IMR-90 (cell line): ENCODE measurements at regions not wholly inside any gene's neighbourhood (a gene's known extent, or its start where the extent isn't known, plus 50 kb on each side); places are given as distances from the start of the nearest gene placed in this dataset.

Experiments used
- ATAC-seq: fragments of 200-7000 bp; cut with Tn5 transposase; 2 replicates; pipeline ENCODE4 v1.9.1; 2020; ENCODE audit warnings: low read depth, mild to moderate bottlenecking, moderate library complexity
- BruUV-seq: library from RNA; stranded (reverse); fragments of 400-500 nt; replicated peaks from 2 replicates; lab custom pipeline; 2021; lab: Mats Ljungman, UMichigan
- CTCF ChIA-PET: fragments of 300-600 bp; formaldehyde crosslinking; extraction: SDS; loops from one replicate; lab custom pipeline; 2021; ENCODE audit warnings: antibody characterized with exemption; lab: Yijun Ruan, JAX
- POLR2A ChIA-PET: fragments of 300-600 bp; sonication (Branson Sonifier 250); formaldehyde crosslinking; loops from one replicate; lab custom pipeline; 2022; ENCODE audit warnings: antibody characterized with exemption; ENCODE audit not compliant: unreplicated experiment; lab: Charles Lee
- DNase-seq: peaks from one replicate; pipeline ENCODE4 v3.0.0; 2013
- H2AFZ ChIP-seq: replicated peaks from 2 replicates; pipeline ENCODE3; 2013; ENCODE audit warnings: low read length, mild to moderate bottlenecking; ENCODE audit not compliant: poor library complexity
- H2AK5ac ChIP-seq: 2 replicates; pipeline ENCODE4 v1.6.1; 2013; ENCODE audit warnings: low read depth, low read length, inconsistent platforms
- H2AK9ac ChIP-seq: replicated peaks from 2 replicates; pipeline ENCODE3; 2013; ENCODE audit warnings: mild to moderate bottlenecking, low read depth, low read length, moderate library complexity; ENCODE audit not compliant: poor library complexity
- H2BK120ac ChIP-seq: 2 replicates; pipeline ENCODE4 v1.6.1; 2013; ENCODE audit warnings: low read depth, low read length, inconsistent platforms
- H2BK15ac ChIP-seq: 3 replicates; pipeline ENCODE4 v1.6.1; 2013; ENCODE audit warnings: low read depth, low read length, inconsistent platforms
- H2BK20ac ChIP-seq: 2 replicates; pipeline ENCODE4 v1.6.1; 2013; ENCODE audit warnings: low read depth, mild to moderate bottlenecking, inconsistent platforms, low read length, moderate library complexity
- H2BK5ac ChIP-seq: 2 replicates; pipeline ENCODE4 v1.6.1; 2013; ENCODE audit warnings: mild to moderate bottlenecking, low read depth, low read length, inconsistent platforms; ENCODE audit not compliant: poor library complexity, severe bottlenecking
- H3K14ac ChIP-seq: replicated peaks from 2 replicates; pipeline ENCODE4 v1.6.1; 2013; ENCODE audit warnings: low read depth, low read length, inconsistent platforms
- H3K18ac ChIP-seq: 2 replicates; pipeline ENCODE4 v1.6.1; 2013; ENCODE audit warnings: low read depth, low read length, control low read depth
- H3K23ac ChIP-seq: 2 replicates; pipeline ENCODE4 v1.6.1; 2013; ENCODE audit warnings: low read depth, low read length, inconsistent platforms
- H3K27ac ChIP-seq: 2 replicates; pipeline ENCODE4 v1.5.1; 2013; ENCODE audit warnings: mild to moderate bottlenecking, control low read depth, low read length; ENCODE audit not compliant: insufficient read depth
- H3K27me3 ChIP-seq: 2 replicates; pipeline ENCODE4 v1.6.1; 2013; ENCODE audit warnings: low read length; ENCODE audit not compliant: control insufficient read depth, insufficient read depth
- H3K36me3 ChIP-seq: 2 replicates; pipeline ENCODE4 v1.6.1; 2013; ENCODE audit warnings: low read length, mixed read lengths; ENCODE audit not compliant: control insufficient read depth, insufficient read depth
- H3K4ac ChIP-seq: 2 replicates; pipeline ENCODE4 v1.6.1; 2013; ENCODE audit warnings: low read depth, low read length, inconsistent platforms
- H3K4me1 ChIP-seq: 2 replicates; pipeline ENCODE4 v1.6.1; 2013; ENCODE audit warnings: low read length, mixed read lengths; ENCODE audit not compliant: control insufficient read depth, insufficient read depth
- H3K4me2 ChIP-seq: 2 replicates; pipeline ENCODE4 v1.6.1; 2013; ENCODE audit warnings: low read depth, mild to moderate bottlenecking, control low read depth, low read length, moderate library complexity
- H3K4me3 ChIP-seq: 2 replicates; pipeline ENCODE4 v1.5.1; 2013; ENCODE audit warnings: low read depth, mild to moderate bottlenecking, control low read depth, low read length, moderate library complexity; ENCODE audit not compliant: insufficient read depth
- H3K56ac ChIP-seq: 2 replicates; pipeline ENCODE4 v1.6.1; 2013; ENCODE audit warnings: low read length, inconsistent platforms; ENCODE audit not compliant: insufficient read depth; ENCODE audit errors: extremely low read depth
- H3K79me1 ChIP-seq, 2 experiments: 2 replicates each; pipeline ENCODE4 v1.6.1; 2013; ENCODE audit warnings: low read length in 2 of 2, inconsistent platforms in 1 of 2, low read depth in 1 of 2
- H3K9ac ChIP-seq: 2 replicates; pipeline ENCODE4 v1.6.1; 2013; ENCODE audit warnings: low read depth, low read length, control low read depth
- H3K9me1 ChIP-seq: 2 replicates; pipeline ENCODE4 v1.6.1; 2013; ENCODE audit warnings: low read length, inconsistent platforms; ENCODE audit not compliant: insufficient read depth
- H3K9me3 ChIP-seq: 2 replicates; pipeline ENCODE4 v1.6.1; 2013; ENCODE audit warnings: low read length; ENCODE audit not compliant: control insufficient read depth, insufficient read depth
- H4K20me1 ChIP-seq: 2 replicates; pipeline ENCODE4 v1.6.1; 2013; ENCODE audit warnings: low read length, inconsistent platforms; ENCODE audit not compliant: insufficient read depth
- H4K5ac ChIP-seq: 2 replicates; pipeline ENCODE4 v1.6.1; 2013; ENCODE audit warnings: mild to moderate bottlenecking, low read depth, low read length, control low read depth
- H4K8ac ChIP-seq, 2 experiments: 2 replicates each; pipeline ENCODE4 v1.6.1; 2013; ENCODE audit warnings: low read depth in 2 of 2, low read length in 2 of 2, control low read depth in 1 of 2, inconsistent platforms in 1 of 2
- H4K91ac ChIP-seq: 2 replicates; pipeline ENCODE4 v1.6.1; 2013; ENCODE audit warnings: low read depth, low read length, inconsistent platforms; ENCODE audit not compliant: insufficient read depth
- BHLHE40 ChIP-seq: fragments of 150-350 bp; IDR thresholded peaks from 2 replicates; pipeline ENCODE4 v1.6.1; 2016; ENCODE audit warnings: mild to moderate bottlenecking, low read depth, low read length
- CEBPB ChIP-seq: IDR thresholded peaks from 2 replicates; pipeline ENCODE4 v1.6.1; 2012; ENCODE audit warnings: low read depth, low read length, improper control_type of control experiment
- CHD1 ChIP-seq: IDR thresholded peaks from 2 replicates; pipeline ENCODE4 v1.6.1; 2012; ENCODE audit warnings: low read depth, low read length, improper control_type of control experiment
- CTCF ChIP-seq: conservative IDR thresholded peaks from 2 replicates; pipeline ENCODE4 v1.5.1; 2012; ENCODE audit warnings: mild to moderate bottlenecking, low read depth, low read length, improper control_type of control experiment
- ELK1 ChIP-seq: fragments of 150-350 bp; IDR thresholded peaks from 2 replicates; pipeline ENCODE4 v1.6.1; 2016; ENCODE audit warnings: low read depth, mild to moderate bottlenecking, low read length, moderate library complexity, borderline replicate concordance
- FOS ChIP-seq: fragments of 150-350 bp; IDR thresholded peaks from 2 replicates; pipeline ENCODE4 v1.6.1; 2016; ENCODE audit warnings: low read depth, low read length
- MAFK ChIP-seq: IDR thresholded peaks from 2 replicates; pipeline ENCODE4 v1.6.1; 2012; ENCODE audit warnings: low read depth, low read length, improper control_type of control experiment
- MAZ ChIP-seq: IDR thresholded peaks from 2 replicates; pipeline ENCODE4 v1.6.1; 2012; ENCODE audit warnings: low read depth, mild to moderate bottlenecking, low read length, improper control_type of control experiment, moderate library complexity, borderline replicate concordance
- MXI1 ChIP-seq: IDR thresholded peaks from 2 replicates; pipeline ENCODE4 v1.6.1; 2012; ENCODE audit warnings: low read depth, mild to moderate bottlenecking, low read length, moderate library complexity, borderline replicate concordance
- NFE2L2 ChIP-seq: fragments of 150-350 bp; IDR thresholded peaks from 2 replicates; pipeline ENCODE4 v1.6.1; 2016; ENCODE audit warnings: low read depth, mild to moderate bottlenecking, low read length
- POLR2A ChIP-seq: IDR thresholded peaks from 2 replicates; pipeline ENCODE4 v1.6.1; 2012; ENCODE audit warnings: mild to moderate bottlenecking, low read depth, low read length
- RAD21 ChIP-seq: IDR thresholded peaks from 2 replicates; pipeline ENCODE4 v1.6.1; 2012; ENCODE audit warnings: low read length, improper control_type of control experiment
- RCOR1 ChIP-seq: IDR thresholded peaks from 2 replicates; pipeline ENCODE4 v1.6.1; 2012; ENCODE audit warnings: mild to moderate bottlenecking, low read length, improper control_type of control experiment; ENCODE audit not compliant: insufficient replicate concordance
- RFX5 ChIP-seq: IDR thresholded peaks from 2 replicates; pipeline ENCODE4 v1.8.0; 2012; ENCODE audit warnings: low read depth, mild to moderate bottlenecking, low read length, moderate library complexity
- SMC3 ChIP-seq: fragments of 150-350 bp; IDR thresholded peaks from 2 replicates; pipeline ENCODE4 v1.6.1; 2016; ENCODE audit warnings: low read depth, mild to moderate bottlenecking, antibody characterized with exemption, low read length, moderate library complexity
- USF2 ChIP-seq: fragments of 150-350 bp; IDR thresholded peaks from 2 replicates; pipeline ENCODE4 v1.6.1; 2017; ENCODE audit warnings: mild to moderate bottlenecking, antibody characterized with exemption, low read length, low read depth
- WGBS, 2 experiments: methylation state at CpG; one replicate each; pipeline versions ENCODE4 v1.1.5 to v1.1.7; 2013; ENCODE audit warnings: missing lambda C conversion rate in 2 of 2; ENCODE audit not compliant: insufficient read length in 1 of 2; ENCODE audit errors: extremely low coverage in 2 of 2; 5-methylcytosine and 5-hydroxymethylcytosine counted together
- dilution Hi-C: fragments of 300-500 bp; cut with HindIII; formaldehyde crosslinking; loops from one replicate; pipeline ENCODE4 v1.14.3; 2018; ENCODE audit warnings: low sequenced_read_pairs; ENCODE audit not compliant: unreplicated experiment
- in situ Hi-C: fragments of 300-500 bp; cut with MboI; formaldehyde crosslinking; loops from 3 replicates; pipeline ENCODE4 v1.14.3; 2019; ENCODE audit warnings: low sequenced_read_pairs, inconsistent platforms, mixed read lengths
- intact Hi-C: fragments of 100-400 bp; cut with micrococcal nuclease; formaldehyde crosslinking; loops from 2 replicates; pipeline ENCODE4 v1.10.0; 2022

GRCh38 chr10:53356616-53357349, 584.2 kb upstream of the MBL2 start:
- no peak overlapping the region for H3K9ac ChIP-seq
- no peak overlapping the region for H2BK120ac ChIP-seq
- no peak overlapping the region for H2AFZ ChIP-seq
- no peak overlapping the region for H4K5ac ChIP-seq
- no peaks in the 10 kb centered on the region for H3K27me3 ChIP-seq
- H3K79me1 ChIP-seq: no peaks in the 10 kb centered on the region
- H3K56ac ChIP-seq: no peak overlapping the region
- H3K4me1 ChIP-seq: no peaks in the 10 kb centered on the region
- H3K23ac ChIP-seq: no peak overlapping the region
- no peaks in the 10 kb centered on the region for H3K9me1 ChIP-seq
- DNase-seq: no peak
- no peak for ATAC-seq
- intact Hi-C loops (no loop called here), dilution Hi-C loops (no loop called here), in situ Hi-C loops (no loop called here)
- H4K91ac ChIP-seq: no peak overlapping the region
- no peak overlapping the region for H3K4me2 ChIP-seq
- TF ChIP-seq FOS (no peak), RFX5 (no peak), MXI1 (no peak), POLR2A (no peak), CTCF (no peak), NFE2L2 (no peak), RAD21 (no peak), MAZ (no peak), CEBPB (no peak), USF2 (no peak), BHLHE40 (no peak), MAFK (no peak), SMC3 (no peak), RCOR1 (no peak), CHD1 (no peak), ELK1 (no peak)
- no peak overlapping the region for H4K8ac ChIP-seq
- no peak overlapping the region for H2BK20ac ChIP-seq
- WGBS, 2 experiments: no CpG with 5 or more reads among the region's 3 CpGs
- ChIA-PET CTCF (no interaction called here), POLR2A (no interaction called here)
- no peak overlapping the region for H2BK15ac ChIP-seq
- H3K9me3 ChIP-seq: no peaks in the 10 kb centered on the region
- no peak overlapping the region for H3K4me3 ChIP-seq
- H2AK5ac ChIP-seq: no peak overlapping the region
- no peak overlapping the region for H3K14ac ChIP-seq
- no peak overlapping the region for H2BK5ac ChIP-seq
- no peak overlapping the region for H3K18ac ChIP-seq
- no peak overlapping the region for H2AK9ac ChIP-seq
- no peak overlapping the region for H3K4ac ChIP-seq
- no peak overlapping the region for H3K27ac ChIP-seq
- no peaks in the 10 kb centered on the region for H3K36me3 ChIP-seq
- no peaks in the 10 kb centered on the region for H4K20me1 ChIP-seq
- no TSS peak for BruUV-seq
